GM23248 (cell line): ENCODE measurements at regions not wholly inside any gene's neighbourhood (a gene's known extent, or its start where the extent isn't known, plus 50 kb on each side); places are given as distances from the start of the nearest gene placed in this dataset.
"Not testable (repeated sequence)": the region's sequence is repeated elsewhere in the genome, so short reads cannot be mapped to it uniquely, and the experiment has no call there.

Experiments
- DNase-seq: peaks from one replicate; pipeline ENCODE4 v3.0.0-alpha.2; 2015
- H2AFZ ChIP-seq: fragments of 200-600 bp; sonication (generic); 2 replicates; pipeline ENCODE4 v1.6.1; 2016; ENCODE audit warnings: antibody characterized with exemption
- H3F3A ChIP-seq: fragments of 200-600 bp; sonication (generic); 2 replicates; pipeline ENCODE4 v1.6.1; 2016; ENCODE audit warnings: mild to moderate bottlenecking, antibody characterized with exemption, mixed run types; ENCODE audit not compliant: insufficient read depth
- H3K27ac ChIP-seq: fragments of 200-600 bp; sonication (generic); 2 replicates; pipeline ENCODE4 v1.5.1; 2016; ENCODE audit warnings: mild to moderate bottlenecking
- H3K27me3 ChIP-seq: fragments of 200-600 bp; sonication (generic); replicated peaks from 2 replicates; pipeline ENCODE4 v1.6.1; 2016; ENCODE audit warnings: mild to moderate bottlenecking; ENCODE audit not compliant: insufficient read depth
- H3K36me3 ChIP-seq: fragments of 200-600 bp; sonication (generic); 2 replicates; pipeline ENCODE4 v1.6.1; 2016; ENCODE audit warnings: low read depth, mild to moderate bottlenecking
- H3K4me1 ChIP-seq: fragments of 200-600 bp; sonication (generic); 2 replicates; pipeline ENCODE4 v1.6.1; 2016; ENCODE audit warnings: mild to moderate bottlenecking; ENCODE audit not compliant: insufficient read depth
- H3K4me2 ChIP-seq: fragments of 200-600 bp; sonication (generic); one replicate; pipeline ENCODE4 v1.6.1; 2016; ENCODE audit warnings: mild to moderate bottlenecking; ENCODE audit not compliant: unreplicated experiment
- H3K4me3 ChIP-seq: fragments of 200-600 bp; sonication (generic); 2 replicates; pipeline ENCODE4 v1.5.1; 2016; ENCODE audit warnings: mild to moderate bottlenecking
- H3K79me2 ChIP-seq: fragments of 200-600 bp; sonication (generic); 2 replicates; pipeline ENCODE4 v1.6.1; 2016; ENCODE audit warnings: mild to moderate bottlenecking; ENCODE audit not compliant: insufficient read depth
- H3K9ac ChIP-seq: fragments of 200-600 bp; sonication (generic); 2 replicates; pipeline ENCODE4 v1.6.1; 2016; ENCODE audit warnings: mild to moderate bottlenecking
- H3K9me2 ChIP-seq: fragments of 200-600 bp; sonication (generic); 2 replicates; pipeline ENCODE4 v1.6.1; 2016; ENCODE audit warnings: mixed run types, mild to moderate bottlenecking, moderate library complexity; ENCODE audit not compliant: insufficient read depth
- H3K9me3 ChIP-seq: fragments of 200-600 bp; sonication (generic); one replicate; pipeline ENCODE4 v1.6.1; 2017; ENCODE audit warnings: low read depth
- H4K20me1 ChIP-seq: fragments of 200-600 bp; sonication (generic); 2 replicates; pipeline ENCODE4 v1.6.0; 2016; ENCODE audit not compliant: insufficient read depth
- EZH2 ChIP-seq: fragments of 200-600 bp; sonication (generic); IDR thresholded peaks from 2 replicates; pipeline ENCODE4 v1.6.1; 2018; ENCODE audit warnings: antibody characterized with exemption, mild to moderate bottlenecking; ENCODE audit not compliant: insufficient read depth, poor library complexity, severe bottlenecking
- EZH2phosphoT487 ChIP-seq: fragments of 200-600 bp; sonication (generic); IDR thresholded peaks from 2 replicates; pipeline ENCODE4 v1.6.1; 2018; ENCODE audit warnings: antibody characterized with exemption, moderate library complexity, mild to moderate bottlenecking, low read depth; ENCODE audit not compliant: insufficient read depth
- WGBS, 2 experiments: methylation state at CpG; one replicate each; pipeline ENCODE4 v1.1.6; 2015 to 2017; ENCODE audit warnings: low lambda C conversion rate in 2 of 2, low coverage in 1 of 2; ENCODE audit errors: missing lambda C conversion rate in 2 of 2; 5-methylcytosine and 5-hydroxymethylcytosine counted together
- in situ Hi-C: fragments of 300-500 bp; cut with MboI; formaldehyde crosslinking; loops from 2 replicates; pipeline ENCODE4 v1.15.0; 2020

DNA sequence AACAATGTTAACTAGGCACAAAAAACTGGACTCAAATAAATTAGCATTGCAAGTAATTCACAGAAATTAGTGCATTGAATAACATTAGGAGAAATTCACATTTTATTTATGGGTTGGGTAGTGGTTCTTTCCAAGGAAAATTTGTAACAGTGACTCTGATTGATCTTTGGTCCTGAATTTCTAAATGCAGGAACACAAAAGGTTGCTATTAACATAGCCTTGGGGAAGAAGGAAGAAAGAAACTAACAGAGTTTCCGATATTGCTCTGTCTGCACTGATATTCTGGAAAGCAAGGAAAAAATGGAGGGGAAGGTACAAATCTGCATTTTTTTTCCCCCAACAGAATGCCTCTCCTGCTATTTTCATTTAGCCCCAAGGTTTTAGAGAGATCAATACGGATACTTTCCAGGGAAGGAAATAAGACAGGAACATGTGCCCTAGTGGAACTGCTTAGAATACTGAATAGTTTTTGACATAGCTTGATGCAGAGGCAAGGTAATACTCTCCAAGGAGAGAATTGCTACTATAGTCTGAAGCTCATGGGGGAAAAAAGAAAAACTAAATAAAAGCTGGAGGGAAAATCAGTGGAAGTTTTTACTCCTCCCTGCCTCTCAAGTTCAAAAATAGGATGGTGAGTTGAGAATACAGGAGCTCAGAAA lies 490.1 kb downstream of the RAPGEF2 start:
- Histone ChIP-seq H3K4me1 (no peaks in the 10 kb centered on the region), H3K9me2 (no peaks in the 10 kb centered on the region), H3F3A (no peaks in the 10 kb centered on the region), H3K27ac (no peak overlapping the region), H3K27me3 (no peaks in the 10 kb centered on the region; the same call in 1 of the 2 replicates), H4K20me1 (no peaks in the 10 kb centered on the region), H3K79me2 (no peaks in the 10 kb centered on the region), H3K4me3 (no peak overlapping the region), H3K9me3 (no peaks in the 10 kb centered on the region), H3K9ac (no peak overlapping the region), H2AFZ (no peak overlapping the region), H3K36me3 (no peaks in the 10 kb centered on the region), H3K4me2 (no peak overlapping the region)
- WGBS, 2 experiments: 0 to 9% methylated on average over 2 of the region's 2 CpGs
- TF ChIP-seq EZH2phosphoT487 (no peak), EZH2 (no peak)
- no peak for DNase-seq
- in situ Hi-C loops: no loop called here

GRCh38 chr4:159593681-159594080 lies 490.8 kb downstream of the RAPGEF2 start:
- no peaks in the 10 kb centered on the region; the same call in 1 of the 2 replicates for H3K27me3 ChIP-seq
- TF ChIP-seq EZH2 (no peak), EZH2phosphoT487 (no peak)
- H4K20me1 ChIP-seq: no peaks in the 10 kb centered on the region
- no peak overlapping the region for H3K27ac ChIP-seq
- no peaks in the 10 kb centered on the region for H3K9me2 ChIP-seq
- no peak for DNase-seq
- H3K4me3 ChIP-seq: no peak overlapping the region
- no peaks in the 10 kb centered on the region for H3K4me1 ChIP-seq
- H3K4me2 ChIP-seq: no peak overlapping the region
- H3K79me2 ChIP-seq: no peaks in the 10 kb centered on the region
- no peak overlapping the region for H3K9ac ChIP-seq
- no peaks in the 10 kb centered on the region for H3K36me3 ChIP-seq
- WGBS, 2 experiments: 3 to 6% methylated on average over 4 of the region's 4 CpGs
- H3K9me3 ChIP-seq: no peaks in the 10 kb centered on the region
- no peaks in the 10 kb centered on the region for H3F3A ChIP-seq
- no peak overlapping the region for H2AFZ ChIP-seq
- in situ Hi-C loops: no loop called here

- Histone ChIP-seq H3K36me3 (no peaks in the 10 kb centered on the region), H3K27ac (no peak overlapping the region), H3K9me3 (no peaks in the 10 kb centered on the region), H2AFZ (no peak overlapping the region), H4K20me1 (no peaks in the 10 kb centered on the region), H3K79me2 (no peaks in the 10 kb centered on the region), H3K9ac (no peak overlapping the region), H3K4me1 (no peaks in the 10 kb centered on the region), H3F3A (no peaks in the 10 kb centered on the region), H3K27me3 (no peaks in the 10 kb centered on the region; the same call in 1 of the 2 replicates), H3K4me3 (no peak overlapping the region), H3K9me2 (no peaks in the 10 kb centered on the region), H3K4me2 (no peak overlapping the region)
- no peak for TF ChIP-seq EZH2phosphoT487
- no peak for TF ChIP-seq EZH2
- DNase-seq: no peak
- WGBS, 2 experiments: 21% methylated on average over 2 of the region's 2 CpGs
- in situ Hi-C loops: no loop called here
Measured at GRCh38 chr4:159594576-159594975, 491.7 kb downstream of the RAPGEF2 start.

- DNase-seq, H2AFZ ChIP-seq, H3K4me2 ChIP-seq, H3F3A ChIP-seq, H3K4me1 ChIP-seq, H3K27ac ChIP-seq, H3K27me3 ChIP-seq, in situ Hi-C loops, H3K9ac ChIP-seq, H3K9me3 ChIP-seq, H3K36me3 ChIP-seq, H4K20me1 ChIP-seq, H3K4me3 ChIP-seq, H3K9me2 ChIP-seq, H3K79me2 ChIP-seq: not testable (repeated sequence)
- WGBS, 2 experiments: 17 to 19% methylated on average over 4 of the region's 4 CpGs
Measured at GRCh38 chr4:159595101-159595500, 492.2 kb downstream of the RAPGEF2 start.

- TF ChIP-seq EZH2: no peak
- no peak for TF ChIP-seq EZH2phosphoT487
- Histone ChIP-seq H4K20me1 (no peaks in the 10 kb centered on the region), H3K9me3 (no peaks in the 10 kb centered on the region), H3K36me3 (no peaks in the 10 kb centered on the region), H3K4me2 (no peak overlapping the region), H3K4me1 (no peaks in the 10 kb centered on the region), H3K27ac (no peak overlapping the region), H2AFZ (no peak overlapping the region), H3K9ac (no peak overlapping the region), H3K79me2 (no peaks in the 10 kb centered on the region), H3F3A (no peaks in the 10 kb centered on the region), H3K27me3 (no peaks in the 10 kb centered on the region; the same call in 1 of the 2 replicates), H3K4me3 (no peak overlapping the region), H3K9me2 (no peaks in the 10 kb centered on the region)
- in situ Hi-C loops: no loop called here
- DNase-seq: no peak
- 17% methylated on average over 2 of the region's 2 CpGs for WGBS, 2 experiments
Measured at GRCh38 chr4:159598602-159599001, 495.7 kb downstream of the RAPGEF2 start.
